ENCODE measurements at regions not wholly inside any gene's neighbourhood (a gene's known extent, or its start where the extent isn't known, plus 50 kb on each side); places are given as distances from the start of the nearest gene placed in this dataset.
"Not testable (repeated sequence)": the region's sequence is repeated elsewhere in the genome, so short reads cannot be mapped to it uniquely, and the experiment has no call there.

DNA sequence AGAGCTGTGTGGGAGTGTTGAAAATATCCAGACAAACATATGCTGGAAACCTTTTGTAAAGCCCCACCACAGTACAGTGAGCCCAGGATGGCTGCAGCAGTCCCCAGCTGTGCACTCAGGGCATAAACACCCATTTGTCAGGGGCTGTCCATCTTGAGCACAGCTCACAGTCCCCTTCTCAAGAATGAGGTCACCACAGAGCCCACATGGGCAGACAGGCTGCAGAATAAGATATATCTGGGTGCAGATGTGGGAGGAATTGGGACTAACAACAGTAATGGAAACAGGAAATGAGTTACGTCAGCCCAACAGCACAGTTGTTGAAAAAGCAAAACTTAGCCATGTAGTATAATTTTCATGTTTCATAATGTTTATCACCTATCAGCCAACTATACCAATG lies 219.6 kb downstream of the ETAA1 start (continued):
- TF ChIP-seq, protein P1, sequence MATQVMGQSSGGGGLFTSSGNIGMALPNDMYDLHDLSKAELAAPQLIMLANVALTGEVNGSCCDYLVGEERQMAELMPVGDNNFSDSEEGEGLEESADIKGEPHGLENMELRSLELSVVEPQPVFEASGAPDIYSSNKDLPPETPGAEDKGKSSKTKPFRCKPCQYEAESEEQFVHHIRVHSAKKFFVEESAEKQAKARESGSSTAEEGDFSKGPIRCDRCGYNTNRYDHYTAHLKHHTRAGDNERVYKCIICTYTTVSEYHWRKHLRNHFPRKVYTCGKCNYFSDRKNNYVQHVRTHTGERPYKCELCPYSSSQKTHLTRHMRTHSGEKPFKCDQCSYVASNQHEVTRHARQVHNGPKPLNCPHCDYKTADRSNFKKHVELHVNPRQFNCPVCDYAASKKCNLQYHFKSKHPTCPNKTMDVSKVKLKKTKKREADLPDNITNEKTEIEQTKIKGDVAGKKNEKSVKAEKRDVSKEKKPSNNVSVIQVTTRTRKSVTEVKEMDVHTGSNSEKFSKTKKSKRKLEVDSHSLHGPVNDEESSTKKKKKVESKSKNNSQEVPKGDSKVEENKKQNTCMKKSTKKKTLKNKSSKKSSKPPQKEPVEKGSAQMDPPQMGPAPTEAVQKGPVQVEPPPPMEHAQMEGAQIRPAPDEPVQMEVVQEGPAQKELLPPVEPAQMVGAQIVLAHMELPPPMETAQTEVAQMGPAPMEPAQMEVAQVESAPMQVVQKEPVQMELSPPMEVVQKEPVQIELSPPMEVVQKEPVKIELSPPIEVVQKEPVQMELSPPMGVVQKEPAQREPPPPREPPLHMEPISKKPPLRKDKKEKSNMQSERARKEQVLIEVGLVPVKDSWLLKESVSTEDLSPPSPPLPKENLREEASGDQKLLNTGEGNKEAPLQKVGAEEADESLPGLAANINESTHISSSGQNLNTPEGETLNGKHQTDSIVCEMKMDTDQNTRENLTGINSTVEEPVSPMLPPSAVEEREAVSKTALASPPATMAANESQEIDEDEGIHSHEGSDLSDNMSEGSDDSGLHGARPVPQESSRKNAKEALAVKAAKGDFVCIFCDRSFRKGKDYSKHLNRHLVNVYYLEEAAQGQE (IDR thresholded peaks at IDR 0.05) = no peak

DNA sequence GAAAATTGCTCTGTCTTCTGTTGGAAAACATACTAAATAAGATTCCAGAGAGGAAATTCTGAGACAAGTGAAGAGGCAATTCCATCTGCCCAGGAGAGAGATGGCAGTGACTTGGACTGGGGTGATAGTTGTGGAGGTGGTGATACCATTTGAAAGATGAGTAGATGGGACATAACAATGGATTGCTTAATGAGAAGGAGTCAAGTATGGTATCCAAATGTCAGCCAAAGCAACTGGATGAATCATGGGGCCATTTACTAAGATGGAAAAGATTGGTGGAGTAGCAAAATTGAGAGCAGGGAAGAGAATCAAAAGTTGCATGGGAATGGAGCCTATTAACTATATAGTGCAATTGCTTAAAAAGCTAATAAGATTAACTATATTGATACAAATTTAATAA lies 222.1 kb downstream of the ETAA1 start:
- Histone ChIP-seq H3K27ac (ENCODE audit: low read depth in 1 of 2, low read length in 2 of 2) (no peak overlapping the region), H3K4me3 (ENCODE audit: low read depth in 1 of 3, low read length in 3 of 3) (no peak overlapping the region), H3K36me3 (ENCODE audit: control insufficient read depth in 4 of 4, insufficient read depth in 3 of 4, low read depth in 1 of 4, low read length in 3 of 4) (no peaks in the 10 kb centered on the region), H3K9ac (ENCODE audit: low read depth in 1 of 2, low read length in 2 of 2) (no peak overlapping the region), H3K9me3 (ENCODE audit: control insufficient read depth in 4 of 4, low read length in 3 of 4) (no peaks in the 10 kb centered on the region), H3K4me1 (ENCODE audit: control insufficient read depth in 4 of 4, insufficient read depth in 4 of 4, low read length in 3 of 4) (no peaks in the 10 kb centered on the region), H3K27me3 (ENCODE audit: control insufficient read depth in 4 of 4, insufficient read depth in 4 of 4, low read length in 3 of 4) (peaks cover 0 to 3% (median 0%) of the 10 kb centered on the region in 4 donors)
- TF ChIP-seq RAD21 (IDR thresholded peaks at IDR 0.05) (no peak), GABPA (IDR thresholded peaks at IDR 0.05 in 1 of 2, conservative IDR thresholded peaks at IDR 0.05 in 1 of 2) (no peak), HNF4A (conservative IDR thresholded peaks at IDR 0.05) (no peak)
- TF ChIP-seq, protein P2, sequence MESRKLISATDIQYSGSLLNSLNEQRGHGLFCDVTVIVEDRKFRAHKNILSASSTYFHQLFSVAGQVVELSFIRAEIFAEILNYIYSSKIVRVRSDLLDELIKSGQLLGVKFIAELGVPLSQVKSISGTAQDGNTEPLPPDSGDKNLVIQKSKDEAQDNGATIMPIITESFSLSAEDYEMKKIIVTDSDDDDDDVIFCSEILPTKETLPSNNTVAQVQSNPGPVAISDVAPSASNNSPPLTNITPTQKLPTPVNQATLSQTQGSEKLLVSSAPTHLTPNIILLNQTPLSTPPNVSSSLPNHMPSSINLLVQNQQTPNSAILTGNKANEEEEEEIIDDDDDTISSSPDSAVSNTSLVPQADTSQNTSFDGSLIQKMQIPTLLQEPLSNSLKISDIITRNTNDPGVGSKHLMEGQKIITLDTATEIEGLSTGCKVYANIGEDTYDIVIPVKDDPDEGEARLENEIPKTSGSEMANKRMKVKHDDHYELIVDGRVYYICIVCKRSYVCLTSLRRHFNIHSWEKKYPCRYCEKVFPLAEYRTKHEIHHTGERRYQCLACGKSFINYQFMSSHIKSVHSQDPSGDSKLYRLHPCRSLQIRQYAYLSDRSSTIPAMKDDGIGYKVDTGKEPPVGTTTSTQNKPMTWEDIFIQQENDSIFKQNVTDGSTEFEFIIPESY (IDR thresholded peaks at IDR 0.05) = no peak
- DNase-seq (ENCODE audit: low spot score) = no peak

DNA sequence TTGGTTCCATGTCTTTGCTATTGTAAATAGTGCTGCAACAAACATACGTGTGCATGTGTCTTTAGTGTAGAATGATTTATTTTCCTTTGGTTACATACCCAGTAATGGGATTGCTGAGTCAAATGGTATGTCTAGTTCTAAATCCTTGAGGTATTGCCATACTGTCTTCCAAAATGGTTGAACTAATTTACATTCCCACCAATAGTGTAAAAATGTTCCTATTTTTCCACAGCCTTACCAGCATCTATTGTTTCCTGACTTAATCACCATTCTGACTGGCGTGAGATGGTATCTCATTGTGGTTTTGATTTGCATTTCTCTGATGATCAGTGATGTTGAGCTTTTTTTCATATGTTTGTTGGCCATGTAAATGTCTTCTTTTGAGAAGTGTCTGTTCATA lies 226.6 kb downstream of the ETAA1 start:
- H3K27me3 ChIP-seq (ENCODE audit: control insufficient read depth in 4 of 4, insufficient read depth in 4 of 4, low read length in 3 of 4); H3K4me1 ChIP-seq (ENCODE audit: control insufficient read depth in 4 of 4, insufficient read depth in 4 of 4, low read length in 3 of 4); H3K9me3 ChIP-seq (ENCODE audit: control insufficient read depth in 4 of 4, low read length in 3 of 4); H3K4me3 ChIP-seq (ENCODE audit: low read depth in 1 of 3, low read length in 3 of 3); H3K36me3 ChIP-seq (ENCODE audit: control insufficient read depth in 4 of 4, insufficient read depth in 3 of 4, low read depth in 1 of 4, low read length in 3 of 4); H3K27ac ChIP-seq (ENCODE audit: low read depth in 1 of 2, low read length in 2 of 2); DNase-seq (ENCODE audit: low spot score); H3K9ac ChIP-seq (ENCODE audit: low read depth in 1 of 2, low read length in 2 of 2): not testable (repeated sequence)
- 92% methylated on average over 2 of the region's 2 CpGs for WGBS

DNA sequence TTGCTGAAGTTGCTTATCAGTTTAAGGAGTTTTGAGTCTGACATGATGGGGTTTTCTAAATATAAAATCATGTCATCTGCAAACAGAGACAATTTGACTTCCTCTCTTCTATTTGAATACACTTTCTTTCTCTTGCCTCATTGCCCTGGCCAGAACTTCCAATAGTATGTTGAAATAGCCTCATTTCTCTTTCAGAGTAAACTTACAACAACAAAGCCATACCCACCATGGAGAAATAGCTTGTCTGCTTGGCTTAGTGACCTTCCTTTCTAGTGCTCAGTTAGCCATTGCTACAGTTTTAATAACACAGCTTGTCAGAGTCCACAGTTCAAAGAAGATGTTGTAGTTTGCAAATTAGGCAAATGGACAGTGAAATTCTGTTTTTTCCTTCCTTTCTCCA lies 228.0 kb downstream of the ETAA1 start:
- DNase-seq (ENCODE audit: low spot score) = no peak
- Histone ChIP-seq H3K27me3 (ENCODE audit: control insufficient read depth in 4 of 4, insufficient read depth in 4 of 4, low read length in 3 of 4) (no peaks in the 10 kb centered on the region), H3K27ac (ENCODE audit: low read depth in 1 of 2, low read length in 2 of 2) (no peak overlapping the region), H3K4me1 (ENCODE audit: control insufficient read depth in 4 of 4, insufficient read depth in 4 of 4, low read length in 3 of 4) (no peaks in the 10 kb centered on the region), H3K4me3 (ENCODE audit: low read depth in 1 of 3, low read length in 3 of 3) (no peak overlapping the region), H3K9ac (ENCODE audit: low read depth in 1 of 2, low read length in 2 of 2) (no peak overlapping the region), H3K36me3 (ENCODE audit: control insufficient read depth in 4 of 4, insufficient read depth in 3 of 4, low read depth in 1 of 4, low read length in 3 of 4) (no peaks in the 10 kb centered on the region), H3K9me3 (ENCODE audit: control insufficient read depth in 4 of 4, low read length in 3 of 4) (no peaks in the 10 kb centered on the region)
- TF ChIP-seq, protein P3, sequence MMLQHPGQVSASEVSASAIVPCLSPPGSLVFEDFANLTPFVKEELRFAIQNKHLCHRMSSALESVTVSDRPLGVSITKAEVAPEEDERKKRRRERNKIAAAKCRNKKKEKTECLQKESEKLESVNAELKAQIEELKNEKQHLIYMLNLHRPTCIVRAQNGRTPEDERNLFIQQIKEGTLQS (IDR thresholded peaks at IDR 0.05) = no peak
- TF ChIP-seq TAF1 (conservative IDR thresholded peaks at IDR 0.05) (no peak), JUND (IDR thresholded peaks at IDR 0.05) (no peak), HNF4G (IDR thresholded peaks at IDR 0.05) (no peak), FOXA2 (IDR thresholded peaks at IDR 0.05) (no peak), EGR1 (IDR thresholded peaks at IDR 0.05; ENCODE audit: low read depth in 2 of 2) (no peak), YY1 (IDR thresholded peaks at IDR 0.05) (no peak), SP1 (IDR thresholded peaks at IDR 0.05) (no peak)
- TF ChIP-seq, protein P1 (IDR thresholded peaks at IDR 0.05) = no peak
- TF ChIP-seq, protein P4, sequence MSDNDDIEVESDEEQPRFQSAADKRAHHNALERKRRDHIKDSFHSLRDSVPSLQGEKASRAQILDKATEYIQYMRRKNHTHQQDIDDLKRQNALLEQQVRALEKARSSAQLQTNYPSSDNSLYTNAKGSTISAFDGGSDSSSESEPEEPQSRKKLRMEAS (IDR thresholded peaks at IDR 0.05) = no peak
- TF ChIP-seq, protein P2 (IDR thresholded peaks at IDR 0.05) = no peak
